Right hindlimb (tissue), 1 donor: ENCODE measurements at regions not wholly inside any gene's neighbourhood (a gene's known extent, or its start where the extent isn't known, plus 50 kb on each side); places are given as distances from the start of the nearest gene placed in this dataset.
"Not testable (repeated sequence)": the region's sequence is repeated elsewhere in the genome, so short reads cannot be mapped to it uniquely, and the experiment has no call there.

ENCODE experiments used
- DNase-seq: peaks from one replicate; pipeline ENCODE4 v3.0.0-alpha.2; 2018

- DNase-seq: no peak
Measured at GRCh38 chr6:1445650-1446330, 56.4 kb downstream of the FOXF2 start.

GRCh38 chr6:1449896-1450295 lies 60.5 kb downstream of the FOXF2 start:
- DNase-seq: no peak

- DNase-seq: no peak
Measured at GRCh38 chr6:1453024-1453423, 63.6 kb downstream of the FOXF2 start.

- DNase-seq: not testable (repeated sequence)
Measured at GRCh38 chr6:1456816-1457215, 67.4 kb downstream of the FOXF2 start.

GRCh38 chr6:1461207-1461606 lies 71.8 kb downstream of the FOXF2 start:
- DNase-seq: no peak

GRCh38 chr6:1461736-1462135 lies 72.4 kb downstream of the FOXF2 start:
- DNase-seq: no peak

- DNase-seq: no peak
Measured at GRCh38 chr6:1463275-1463674, 73.9 kb downstream of the FOXF2 start.

- no peak for DNase-seq
Measured at GRCh38 chr6:1463751-1464426, 74.5 kb downstream of the FOXF2 start.

- no peak for DNase-seq
Measured at GRCh38 chr6:1464781-1465370, 75.5 kb downstream of the FOXF2 start.

GRCh38 chr6:1468126-1468525 lies 78.8 kb downstream of the FOXF2 start:
- no peak for DNase-seq

GRCh38 chr6:1470040-1470439 lies 80.7 kb downstream of the FOXF2 start:
- DNase-seq: no peak

GRCh38 chr6:1472643-1473042 lies 83.3 kb downstream of the FOXF2 start:
- no peak for DNase-seq

GRCh38 chr6:1473166-1473565 lies 83.8 kb downstream of the FOXF2 start:
- DNase-seq: no peak

GRCh38 chr6:1473598-1473997 lies 84.2 kb downstream of the FOXF2 start:
- DNase-seq: no peak

- no peak for DNase-seq
Measured at GRCh38 chr6:1474205-1474604, 84.8 kb downstream of the FOXF2 start.

GRCh38 chr6:1475174-1475573 lies 85.8 kb downstream of the FOXF2 start:
- DNase-seq: no peak

- DNase-seq: no peak
Measured at GRCh38 chr6:1477432-1478090, 88.2 kb downstream of the FOXF2 start.

GRCh38 chr6:1478163-1478826 lies 88.9 kb downstream of the FOXF2 start:
- DNase-seq: not testable (repeated sequence)

- no peak for DNase-seq
Measured at GRCh38 chr6:1479095-1479494, 89.7 kb downstream of the FOXF2 start.

- no peak for DNase-seq
Measured at GRCh38 chr6:1479601-1480221, 90.3 kb downstream of the FOXF2 start.

- no peak for DNase-seq
Measured at GRCh38 chr6:1481286-1481685, 91.9 kb downstream of the FOXF2 start.

GRCh38 chr6:1482381-1483166 lies 93.2 kb downstream of the FOXF2 start:
- no peak for DNase-seq
